H1 (cell line): ENCODE measurements at regions not wholly inside any gene's neighbourhood (a gene's known extent, or its start where the extent isn't known, plus 50 kb on each side); places are given as distances from the start of the nearest gene placed in this dataset.

Source experiments
- CTCF ChIA-PET: fragments of 300-600 bp; sonication (Branson Sonifier 250); formaldehyde crosslinking; loops from one replicate; lab custom pipeline; 2021; ENCODE audit not compliant: partially characterized antibody; lab: Charles Lee
- POLR2A ChIA-PET: fragments of 300-600 bp; sonication (Branson Sonifier 250); formaldehyde crosslinking; loops from one replicate; lab custom pipeline; 2021; ENCODE audit warnings: inconsistent platforms; ENCODE audit not compliant: partially characterized antibody; lab: Charles Lee
- DNase-seq, 2 experiments: peaks; one replicate each; pipeline versions ENCODE4 v3.0.0 to v3.0.0-alpha.2; 2010 to 2022; ENCODE audit warnings: low spot score in 2 of 2, low read depth in 1 of 2, mixed read lengths in 1 of 2
- FAIRE-seq: peaks from 2 replicates; lab custom pipeline; 2011; peaks lifted over from hg19 to GRCh38; lab: Jason Lieb, UNC
- H2AFZ ChIP-seq: 2 replicates; pipeline ENCODE4 v1.8.1; 2012; ENCODE audit warnings: low read length, inconsistent platforms
- H2AK5ac ChIP-seq: 2 replicates; pipeline ENCODE4 v1.6.1; 2013; ENCODE audit warnings: low read depth, low read length
- H2BK120ac ChIP-seq: replicated peaks from 2 replicates; pipeline ENCODE3; 2013; ENCODE audit warnings: low read depth, low read length, inconsistent platforms
- H2BK12ac ChIP-seq: 2 replicates; pipeline ENCODE4 v1.6.1; 2013; ENCODE audit warnings: low read depth, low read length
- H2BK15ac ChIP-seq: 2 replicates; pipeline ENCODE4 v1.6.1; 2013; ENCODE audit warnings: low read length
- H2BK20ac ChIP-seq: 2 replicates; pipeline ENCODE4 v1.6.1; 2013; ENCODE audit warnings: low read length
- H2BK5ac ChIP-seq: 2 replicates; pipeline ENCODE4 v1.6.1; 2013; ENCODE audit warnings: low read depth, low read length
- H3K14ac ChIP-seq: 2 replicates; pipeline ENCODE4 v1.6.1; 2013; ENCODE audit warnings: inconsistent platforms; ENCODE audit not compliant: insufficient read length
- H3K18ac ChIP-seq: 2 replicates; pipeline ENCODE4 v1.6.1; 2013; ENCODE audit warnings: low read length; ENCODE audit errors: extremely low read depth
- H3K23ac ChIP-seq: 2 replicates; pipeline ENCODE4 v1.6.1; 2013; ENCODE audit warnings: inconsistent platforms; ENCODE audit not compliant: insufficient read length
- H3K23me2 ChIP-seq: 2 replicates; pipeline ENCODE4 v1.6.1; 2013; ENCODE audit warnings: low read depth, low read length
- H3K27ac ChIP-seq: 2 replicates; pipeline ENCODE4 v1.6.1; 2011; ENCODE audit warnings: low read depth, low read length, inconsistent platforms
- H3K27me3 ChIP-seq, 4 experiments: replicated peaks in 1 of 4; 1 replicate in 1 of 4; 2 replicates in 3 of 4; pipeline versions ENCODE4 v1.6.1 to v1.8.1; 2011 to 2013; ENCODE audit warnings: low read length in 3 of 4, mild to moderate bottlenecking in 3 of 4, inconsistent platforms in 2 of 4, mixed read lengths in 2 of 4, moderate library complexity in 1 of 4; ENCODE audit not compliant: control insufficient read depth in 3 of 4, insufficient read depth in 3 of 4; ENCODE audit errors: extremely low read depth in 1 of 4
- H3K36me3 ChIP-seq, 4 experiments: 2 replicates each; pipeline versions ENCODE4 v1.6.1 to v1.8.1; 2011 to 2013; ENCODE audit warnings: mild to moderate bottlenecking in 4 of 4, low read length in 3 of 4, moderate library complexity in 2 of 4, control low read depth in 1 of 4, inconsistent platforms in 1 of 4; ENCODE audit not compliant: insufficient read depth in 4 of 4, control insufficient read depth in 2 of 4
- H3K4ac ChIP-seq: replicated peaks from 2 replicates; pipeline ENCODE3; 2013; ENCODE audit warnings: low read length, low read depth, mixed read lengths, inconsistent platforms; ENCODE audit not compliant: insufficient read length
- H3K4me1 ChIP-seq, 4 experiments: replicated peaks in 1 of 4; 1 replicate in 1 of 4; 2 replicates in 3 of 4; pipeline versions ENCODE4 v1.6.1 to v1.8.1; 2011 to 2013; ENCODE audit warnings: low read length in 3 of 4, inconsistent platforms in 2 of 4, mixed read lengths in 1 of 4; ENCODE audit not compliant: insufficient read depth in 4 of 4, control insufficient read depth in 3 of 4
- H3K4me2 ChIP-seq, 2 experiments: 2 replicates each; pipeline versions ENCODE4 v1.6.1 to v1.8.1; 2011 to 2013; ENCODE audit warnings: low read depth in 2 of 2, low read length in 2 of 2, control low read depth in 1 of 2, inconsistent platforms in 1 of 2, mild to moderate bottlenecking in 1 of 2; ENCODE audit not compliant: insufficient read depth in 1 of 2
- H3K4me3 ChIP-seq, 4 experiments: fragments of 200-600, 300-600 bp in 1 of 4; sonication (generic), shearing (Covaris generic), sonication (Bioruptor Twin) in 1 of 4; 2 replicates each; pipeline versions ENCODE4 v1.5.1 to v1.8.1; 2011 to 2016; ENCODE audit warnings: low read length in 4 of 4, low read depth in 3 of 4, control low read depth in 2 of 4, inconsistent platforms in 2 of 4, mild to moderate bottlenecking in 2 of 4, mixed read lengths in 1 of 4, moderate library complexity in 1 of 4; ENCODE audit not compliant: insufficient read depth in 2 of 4; ENCODE audit errors: extremely low read depth in 1 of 4
- H3K56ac ChIP-seq: replicated peaks from 2 replicates; pipeline ENCODE3; 2013; ENCODE audit warnings: low read depth, mild to moderate bottlenecking, mixed read lengths, low read length, inconsistent platforms; ENCODE audit not compliant: insufficient read length
- H3K79me1 ChIP-seq: 2 replicates; pipeline ENCODE4 v1.6.1; 2013; ENCODE audit warnings: low read depth, low read length, control low read depth
- H3K79me2 ChIP-seq, 2 experiments: 2 replicates each; pipeline versions ENCODE4 v1.6.1 to v1.8.1; 2012 to 2013; ENCODE audit warnings: low read length in 2 of 2, mild to moderate bottlenecking in 2 of 2, inconsistent platforms in 1 of 2; ENCODE audit not compliant: insufficient read depth in 2 of 2, control insufficient read depth in 1 of 2
- H3K9ac ChIP-seq, 4 experiments: replicated peaks in 1 of 4; 1 replicate in 1 of 4; 2 replicates in 3 of 4; pipeline versions ENCODE4 v1.6.1 to v1.8.1; 2011 to 2013; ENCODE audit warnings: low read depth in 3 of 4, low read length in 3 of 4, control low read depth in 2 of 4, mild to moderate bottlenecking in 2 of 4, moderate library complexity in 2 of 4, inconsistent platforms in 1 of 4; ENCODE audit errors: extremely low read depth in 1 of 4
- H3K9me3 ChIP-seq, 2 experiments: 2 replicates each; pipeline versions ENCODE4 v1.6.1 to v1.8.1; 2012 to 2013; ENCODE audit warnings: mild to moderate bottlenecking in 2 of 2, moderate library complexity in 2 of 2, control low read depth in 1 of 2, inconsistent platforms in 1 of 2, low read depth in 1 of 2, low read length in 1 of 2, mixed read lengths in 1 of 2; ENCODE audit not compliant: insufficient read depth in 2 of 2
- H4K20me1 ChIP-seq, 2 experiments: replicated peaks in 1 of 2; 2 replicates each; pipeline versions ENCODE3 to v1.8.1; 2011 to 2013; ENCODE audit warnings: inconsistent platforms in 2 of 2, low read length in 2 of 2, mild to moderate bottlenecking in 1 of 2; ENCODE audit not compliant: insufficient read depth in 2 of 2, control insufficient read depth in 1 of 2
- H4K5ac ChIP-seq: 2 replicates; pipeline ENCODE4 v1.6.1; 2013; ENCODE audit warnings: low read length, low read depth, mixed read lengths, inconsistent platforms; ENCODE audit not compliant: insufficient read length
- H4K8ac ChIP-seq: 2 replicates; pipeline ENCODE4 v1.8.0; 2013; ENCODE audit warnings: mild to moderate bottlenecking, moderate library complexity, low read length, inconsistent platforms; ENCODE audit not compliant: insufficient read depth; ENCODE audit errors: extremely low read depth
- H4K91ac ChIP-seq: replicated peaks from 2 replicates; pipeline ENCODE3; 2013; ENCODE audit warnings: low read length, mixed read lengths, inconsistent platforms; ENCODE audit not compliant: insufficient read length
- ASH2L ChIP-seq: fragments of 200-600, 300-600 bp; sonication (generic); IDR thresholded peaks from one replicate; pipeline ENCODE4 v1.7.1; 2017; ENCODE audit warnings: low read length
- CHD2 ChIP-seq: IDR thresholded peaks from 2 replicates; pipeline ENCODE4 v1.6.1; 2012; ENCODE audit warnings: low read length, improper control_type of control experiment
- SIRT6 ChIP-seq: IDR thresholded peaks from one replicate; pipeline ENCODE4 v1.7.1; 2012; ENCODE audit warnings: low read length, inconsistent platforms
- WGBS, 2 experiments: shearing (Covaris generic) in 1 of 2; methylation state at CpG; one replicate each; pipeline versions ENCODE4 v1.1.6 to v1.1.7; 2013 to 2015; ENCODE audit warnings: low lambda C conversion rate in 2 of 2, mixed read lengths in 2 of 2, inconsistent platforms in 1 of 2, low coverage in 1 of 2, missing lambda C conversion rate in 1 of 2; ENCODE audit not compliant: insufficient replicate concordance in 2 of 2, insufficient coverage in 1 of 2, insufficient read length in 1 of 2; ENCODE audit errors: extremely low coverage in 1 of 2, missing lambda C conversion rate in 1 of 2; 5-methylcytosine and 5-hydroxymethylcytosine counted together

DNA sequence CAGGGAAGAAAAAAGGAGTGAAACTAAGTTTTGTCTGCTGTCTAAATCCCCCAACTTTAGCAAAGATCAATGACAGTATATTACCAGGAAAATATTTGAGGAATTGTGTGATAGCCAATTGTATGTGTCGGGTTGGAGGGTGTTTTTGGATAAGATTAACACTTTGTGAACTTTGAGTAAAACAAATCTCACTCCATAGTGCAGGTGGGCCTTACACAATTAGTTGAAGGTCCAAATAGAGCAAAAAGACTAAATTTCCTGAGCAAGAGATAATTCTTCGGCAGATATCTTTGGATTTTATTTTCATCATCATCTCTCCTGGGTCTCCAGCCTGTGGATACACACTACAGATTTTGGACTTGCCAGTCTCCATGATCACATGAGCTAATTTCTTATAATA lies 152.8 kb upstream of the CWC22 start:
- ChIA-PET CTCF (no interaction called here), POLR2A (no interaction called here)
- H3K23ac ChIP-seq = no peak overlapping the region
- WGBS, 2 experiments = 85% methylated on average over 2 of the region's 2 CpGs; no CpG with 5 or more reads in 1 of the 2 experiments
- H4K20me1 ChIP-seq = no peaks in the 10 kb centered on the region
- DNase-seq (no peak), FAIRE-seq (no peak)
- no peak overlapping the region for H3K9ac ChIP-seq
- no peaks in the 10 kb centered on the region for H3K79me1 ChIP-seq
- no peaks in the 10 kb centered on the region; the same call in 1 of the 2 replicates for H3K23me2 ChIP-seq
- H3K4me1 ChIP-seq = no peaks in the 10 kb centered on the region
- H2BK15ac ChIP-seq = no peak overlapping the region
- H3K4me2 ChIP-seq = no peak overlapping the region
- H3K79me2 ChIP-seq = no peaks in the 10 kb centered on the region
- H2BK20ac ChIP-seq = no peak overlapping the region
- no peaks in the 10 kb centered on the region for H3K36me3 ChIP-seq
- H3K4ac ChIP-seq = no peak overlapping the region
- no peaks in the 10 kb centered on the region for H3K9me3 ChIP-seq
- H3K56ac ChIP-seq = no peak overlapping the region
- no peak overlapping the region for H4K91ac ChIP-seq
- H3K14ac ChIP-seq = no peak overlapping the region
- H4K5ac ChIP-seq = no peak overlapping the region
- no peak overlapping the region for H2AK5ac ChIP-seq
- no peak overlapping the region for H3K18ac ChIP-seq
- no peaks in the 10 kb centered on the region for H3K27me3 ChIP-seq
- H2BK120ac ChIP-seq = no peak overlapping the region
- H2BK5ac ChIP-seq = no peak overlapping the region
- no peak overlapping the region for H3K27ac ChIP-seq
- H2AFZ ChIP-seq = no peak overlapping the region
- H3K4me3 ChIP-seq = no peak overlapping the region
- no peak overlapping the region for H4K8ac ChIP-seq
- no peak overlapping the region for H2BK12ac ChIP-seq
- TF ChIP-seq ASH2L (no peak), SIRT6 (no peak), CHD2 (no peak)
